ENCODE measurements at regions not wholly inside any gene's neighbourhood (a gene's known extent, or its start where the extent isn't known, plus 50 kb on each side); places are given as distances from the start of the nearest gene placed in this dataset.
"Not testable (repeated sequence)": the region's sequence is repeated elsewhere in the genome, so short reads cannot be mapped to it uniquely, and the experiment has no call there.

DNA sequence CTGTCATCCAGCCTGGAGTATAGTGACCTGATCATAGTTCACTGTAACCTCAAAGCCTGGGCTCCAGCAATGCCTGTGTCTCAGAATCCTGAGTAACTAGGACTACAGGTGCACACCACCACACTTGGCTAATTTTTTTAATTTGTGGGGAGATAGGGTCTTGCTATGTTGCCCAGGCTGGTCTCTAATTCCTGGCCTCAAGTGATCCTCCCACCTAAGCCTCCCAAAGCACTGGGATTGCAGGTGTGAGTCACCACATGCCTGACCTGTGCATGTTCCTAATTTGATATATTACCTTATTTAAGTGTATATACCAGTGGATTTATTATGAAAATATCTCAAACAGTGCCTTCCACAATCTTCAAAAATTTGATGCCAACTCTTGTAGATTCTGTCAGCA, 123.6 kb upstream of the XIRP2 start:
- Histone ChIP-seq H3K27me3 (no peaks in the 10 kb centered on the region), H3K4me1 (ENCODE audit: low read depth) (no peaks in the 10 kb centered on the region), H3K9me3 (ENCODE audit: low read depth) (no peaks in the 10 kb centered on the region), H3K36me3 (no peaks in the 10 kb centered on the region), H3K4me3 (no peak overlapping the region), H3K27ac (no peak overlapping the region)
- DNase-seq (ENCODE audit: low read depth in 1 of 2, low spot score in 1 of 2), result no peak
- TF ChIP-seq, protein P1, sequence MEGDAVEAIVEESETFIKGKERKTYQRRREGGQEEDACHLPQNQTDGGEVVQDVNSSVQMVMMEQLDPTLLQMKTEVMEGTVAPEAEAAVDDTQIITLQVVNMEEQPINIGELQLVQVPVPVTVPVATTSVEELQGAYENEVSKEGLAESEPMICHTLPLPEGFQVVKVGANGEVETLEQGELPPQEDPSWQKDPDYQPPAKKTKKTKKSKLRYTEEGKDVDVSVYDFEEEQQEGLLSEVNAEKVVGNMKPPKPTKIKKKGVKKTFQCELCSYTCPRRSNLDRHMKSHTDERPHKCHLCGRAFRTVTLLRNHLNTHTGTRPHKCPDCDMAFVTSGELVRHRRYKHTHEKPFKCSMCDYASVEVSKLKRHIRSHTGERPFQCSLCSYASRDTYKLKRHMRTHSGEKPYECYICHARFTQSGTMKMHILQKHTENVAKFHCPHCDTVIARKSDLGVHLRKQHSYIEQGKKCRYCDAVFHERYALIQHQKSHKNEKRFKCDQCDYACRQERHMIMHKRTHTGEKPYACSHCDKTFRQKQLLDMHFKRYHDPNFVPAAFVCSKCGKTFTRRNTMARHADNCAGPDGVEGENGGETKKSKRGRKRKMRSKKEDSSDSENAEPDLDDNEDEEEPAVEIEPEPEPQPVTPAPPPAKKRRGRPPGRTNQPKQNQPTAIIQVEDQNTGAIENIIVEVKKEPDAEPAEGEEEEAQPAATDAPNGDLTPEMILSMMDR (IDR thresholded peaks at IDR 0.05; ENCODE audit: low read depth, low read length), result no peak

DNA sequence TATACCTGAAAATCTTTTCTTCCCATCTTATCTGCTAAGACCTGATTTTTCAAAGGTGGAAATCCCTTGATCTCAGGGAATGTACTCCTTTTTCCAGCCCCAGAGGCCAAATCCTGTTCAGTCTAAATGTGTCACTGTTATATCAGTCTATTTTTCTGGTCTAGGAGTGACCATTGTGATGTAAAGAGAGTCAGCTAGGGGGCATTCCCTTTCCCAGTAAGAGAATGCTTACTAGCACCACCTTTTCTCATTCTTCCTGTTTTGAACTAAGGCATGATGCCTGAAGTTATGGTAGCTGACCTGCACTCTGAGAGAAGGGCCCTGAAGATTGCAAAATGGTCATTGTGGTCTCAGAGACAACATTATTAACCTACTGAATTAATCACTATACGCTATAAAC, 124.1 kb upstream of the XIRP2 start:
- TF ChIP-seq, protein P1 (IDR thresholded peaks at IDR 0.05; ENCODE audit: low read depth, low read length), result no peak
- Histone ChIP-seq H3K9me3 (ENCODE audit: low read depth) (no peaks in the 10 kb centered on the region), H3K4me3 (no peak overlapping the region), H3K4me1 (ENCODE audit: low read depth) (no peaks in the 10 kb centered on the region), H3K27ac (no peak overlapping the region), H3K36me3 (no peaks in the 10 kb centered on the region), H3K27me3 (no peaks in the 10 kb centered on the region)
- no peak for DNase-seq (ENCODE audit: low read depth in 1 of 2, low spot score in 1 of 2)

DNA sequence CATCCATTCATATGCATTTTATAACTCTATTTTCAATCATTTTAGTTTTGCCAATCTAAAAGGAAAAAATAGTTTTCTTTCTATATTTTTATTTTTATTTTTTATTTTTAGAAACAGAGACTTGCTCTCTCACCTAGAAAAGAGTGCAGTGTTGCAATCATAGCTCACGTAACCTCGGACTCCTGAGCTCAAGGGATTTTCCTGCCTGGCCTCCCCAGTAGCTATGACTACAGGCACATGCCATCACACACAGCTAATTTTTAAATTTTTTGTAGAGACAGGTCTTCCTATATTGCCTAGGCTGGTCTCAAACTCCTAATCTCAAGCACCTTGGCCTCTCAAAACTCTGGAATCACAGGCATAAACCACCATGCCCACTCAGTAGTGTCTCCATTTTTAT, 125.5 kb upstream of the XIRP2 start:
- TF ChIP-seq, protein P1 (IDR thresholded peaks at IDR 0.05; ENCODE audit: low read depth, low read length), result no peak
- Histone ChIP-seq H3K36me3 (no peaks in the 10 kb centered on the region), H3K27me3 (no peaks in the 10 kb centered on the region), H3K4me3 (no peak overlapping the region), H3K9me3 (ENCODE audit: low read depth) (no peaks in the 10 kb centered on the region), H3K4me1 (ENCODE audit: low read depth) (no peaks in the 10 kb centered on the region), H3K27ac (no peak overlapping the region)
- no peak for DNase-seq (ENCODE audit: low read depth in 1 of 2, low spot score in 1 of 2)

DNA sequence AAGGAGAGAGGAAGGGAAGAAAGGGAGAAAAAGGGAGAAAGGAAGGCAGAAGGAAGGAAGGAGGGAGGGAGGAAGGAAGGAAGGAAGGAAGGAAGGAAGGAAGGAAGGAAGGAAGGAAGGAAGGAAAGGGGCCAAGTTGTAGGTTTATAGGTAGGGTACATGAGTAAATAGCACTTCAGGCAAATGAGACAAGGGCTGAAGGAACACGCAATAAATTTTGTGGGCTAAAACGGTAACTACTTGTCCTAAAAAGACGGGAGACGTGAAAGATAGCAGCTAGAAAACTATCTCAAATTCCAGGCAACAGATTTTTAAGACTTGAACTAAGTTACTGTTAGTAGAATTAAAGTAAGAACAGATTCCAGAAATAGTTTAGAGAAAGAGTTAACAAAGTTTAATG, 129.3 kb upstream of the XIRP2 start:
- Histone ChIP-seq H3K9me3 (ENCODE audit: low read depth) (no peaks in the 10 kb centered on the region), H3K36me3 (no peaks in the 10 kb centered on the region), H3K4me3 (no peak overlapping the region), H3K27ac (no peak overlapping the region), H3K27me3 (no peaks in the 10 kb centered on the region), H3K4me1 (ENCODE audit: low read depth) (no peaks in the 10 kb centered on the region)
- TF ChIP-seq, protein P1 (IDR thresholded peaks at IDR 0.05; ENCODE audit: low read depth, low read length), result no peak
- DNase-seq (ENCODE audit: low read depth in 1 of 2, low spot score in 1 of 2), result no peak

DNA sequence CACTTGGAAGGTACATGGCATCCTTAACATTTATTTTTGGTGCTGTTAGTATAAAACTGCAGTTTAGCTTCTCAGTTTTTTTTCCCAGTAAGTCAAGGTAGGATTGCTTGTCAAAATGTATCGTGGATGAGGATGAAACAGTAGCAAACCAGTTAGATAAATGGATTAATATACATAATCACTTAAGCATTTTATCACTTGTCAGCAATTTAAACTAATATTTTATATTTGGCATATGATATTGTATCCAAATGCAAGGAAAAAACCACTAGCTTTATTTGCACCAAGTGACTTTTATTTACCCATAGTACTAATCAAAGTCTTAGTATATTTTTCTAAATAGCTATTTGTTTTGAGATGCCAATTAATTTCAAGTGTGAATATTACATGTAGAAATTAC, 137.7 kb upstream of the XIRP2 start:
- Histone ChIP-seq H3K27me3 (no peaks in the 10 kb centered on the region), H3K36me3 (no peaks in the 10 kb centered on the region), H3K9me3 (ENCODE audit: low read depth) (peaks cover 2% of the 10 kb centered on the region), H3K27ac (no peak overlapping the region), H3K4me1 (ENCODE audit: low read depth) (no peaks in the 10 kb centered on the region), H3K4me3 (no peak overlapping the region)
- TF ChIP-seq, protein P1 (IDR thresholded peaks at IDR 0.05; ENCODE audit: low read depth, low read length), result no peak
- DNase-seq (ENCODE audit: low read depth in 1 of 2, low spot score in 1 of 2), result no peak

DNA sequence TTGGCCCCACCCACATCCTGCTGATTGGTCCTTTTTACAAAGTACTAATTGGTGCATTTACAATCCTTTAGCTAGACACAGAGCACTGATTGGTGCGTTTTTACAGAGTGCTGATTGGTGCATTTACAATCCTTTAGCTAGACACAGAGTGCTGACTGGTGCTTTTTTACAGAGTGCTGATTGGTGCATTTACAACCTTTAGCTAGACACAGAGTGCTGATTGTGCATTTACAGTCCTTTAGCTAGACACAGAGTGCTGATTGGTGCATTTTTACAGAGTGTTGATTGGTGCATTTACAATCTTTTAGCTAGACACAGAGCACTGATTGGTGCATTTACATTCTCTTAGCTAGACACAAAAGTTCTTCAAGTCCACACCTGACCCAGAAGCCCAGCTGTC, 144.2 kb upstream of the XIRP2 start:
- not testable (repeated sequence) for DNase-seq (ENCODE audit: low read depth in 1 of 2, low spot score in 1 of 2); H3K4me1 ChIP-seq (ENCODE audit: low read depth); H3K36me3 ChIP-seq; H3K27me3 ChIP-seq; H3K27ac ChIP-seq; H3K9me3 ChIP-seq (ENCODE audit: low read depth); H3K4me3 ChIP-seq

DNA sequence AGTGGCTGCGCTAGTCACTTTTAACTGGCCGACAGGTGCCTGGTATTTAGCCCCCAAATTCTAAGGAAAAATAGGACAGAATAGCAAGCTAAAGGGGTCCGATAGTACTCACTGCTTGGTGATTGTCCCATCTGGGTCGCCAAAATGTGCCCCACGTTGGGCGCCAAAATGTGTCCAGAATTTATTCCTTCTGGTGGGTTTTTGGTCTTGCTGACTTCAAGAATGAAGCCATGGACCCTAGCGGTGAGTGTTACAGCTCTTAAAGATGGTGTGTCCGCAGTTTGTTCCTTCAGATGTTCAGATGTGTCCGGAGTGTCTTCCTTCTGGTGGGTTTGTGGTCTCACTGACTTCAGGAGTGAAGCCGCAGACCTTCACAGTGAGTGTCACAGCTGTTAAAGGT, 144.8 kb upstream of the XIRP2 start:
- H3K4me1 ChIP-seq (ENCODE audit: low read depth); H3K27me3 ChIP-seq; DNase-seq (ENCODE audit: low read depth in 1 of 2, low spot score in 1 of 2); H3K4me3 ChIP-seq; H3K36me3 ChIP-seq; H3K9me3 ChIP-seq (ENCODE audit: low read depth); H3K27ac ChIP-seq: not testable (repeated sequence)
